ENCODE measurements at regions not wholly inside any gene's neighbourhood (a gene's known extent, or its start where the extent isn't known, plus 50 kb on each side); places are given as distances from the start of the nearest gene placed in this dataset.

DNA sequence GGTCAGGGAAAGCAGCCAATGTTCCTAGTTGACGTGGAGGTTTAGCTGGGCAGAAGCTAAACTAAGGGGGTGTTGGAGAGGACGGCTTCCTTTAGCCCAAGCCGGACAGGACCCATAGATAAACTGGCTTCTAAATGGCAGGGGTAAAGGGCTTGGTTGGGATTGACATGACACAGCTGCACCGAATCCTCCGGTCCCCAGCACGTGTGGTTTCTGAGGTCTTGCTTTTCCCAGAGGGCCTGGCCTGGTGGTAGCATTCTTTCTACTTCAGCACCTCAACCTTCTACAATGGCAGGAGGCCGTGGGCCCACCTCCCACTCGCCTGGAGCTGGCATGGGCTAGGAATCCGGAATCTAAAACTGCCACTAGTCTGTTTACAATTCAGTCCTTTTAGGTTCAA lies 163.0 kb downstream of the FGF9 start:
- no peak for DNase-seq
- H3K36me3 ChIP-seq (replicated peaks; ENCODE audit: control insufficient read depth, insufficient read depth, low read length), result no peaks in the 10 kb centered on the region
- H3K4me3 ChIP-seq (ENCODE audit: insufficient read depth, low read depth, low read length), result no peak overlapping the region
- H3K27me3 ChIP-seq (ENCODE audit: control insufficient read depth, insufficient read depth, low read length), result no peaks in the 10 kb centered on the region

DNA sequence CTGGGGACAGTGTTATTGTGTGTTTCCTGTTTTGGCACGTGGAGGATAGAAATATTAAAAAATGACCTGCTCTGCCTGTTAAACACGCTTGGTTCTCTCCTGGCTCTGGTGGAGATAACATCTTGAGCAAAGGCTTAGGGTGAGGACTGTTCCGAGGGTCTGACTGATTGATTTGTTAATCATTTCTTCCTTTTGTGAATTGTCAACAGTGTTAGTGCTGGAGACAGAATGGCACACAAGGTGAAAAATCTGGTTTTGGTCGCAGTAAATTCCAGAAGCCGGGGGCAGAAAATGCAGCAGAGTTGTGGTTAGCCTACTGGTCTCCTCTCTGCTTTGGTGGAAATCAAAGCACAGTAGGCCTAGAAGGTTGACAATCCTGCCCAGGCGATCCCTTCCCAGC lies 163.6 kb downstream of the FGF9 start:
- Histone ChIP-seq H3K36me3 (replicated peaks; ENCODE audit: control insufficient read depth, insufficient read depth, low read length) (no peaks in the 10 kb centered on the region), H3K27me3 (ENCODE audit: control insufficient read depth, insufficient read depth, low read length) (no peaks in the 10 kb centered on the region), H3K4me3 (ENCODE audit: insufficient read depth, low read depth, low read length) (no peak overlapping the region)
- no peak for DNase-seq

DNA sequence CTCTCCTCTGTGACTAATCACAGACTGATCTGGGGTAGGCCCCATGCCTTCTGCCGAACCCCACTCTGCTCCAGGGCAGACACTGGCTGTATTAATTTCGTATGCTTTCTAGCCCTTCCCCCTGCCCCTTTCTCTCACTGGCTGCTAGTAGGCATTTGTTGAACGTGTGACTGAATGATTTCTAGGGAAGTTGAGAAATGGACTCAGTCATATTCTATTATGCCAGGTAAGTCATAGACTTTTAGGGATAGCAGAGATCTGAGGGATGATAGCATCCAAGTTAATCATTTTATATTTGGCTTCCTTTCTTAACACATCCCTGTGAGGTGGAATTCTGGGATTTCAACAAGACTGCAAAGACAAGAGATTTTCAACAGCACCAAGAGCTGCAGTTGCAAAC lies 166.4 kb downstream of the FGF9 start:
- H3K27me3 ChIP-seq (ENCODE audit: control insufficient read depth, insufficient read depth, low read length), result no peaks in the 10 kb centered on the region
- DNase-seq, result no peak
- no peak overlapping the region for H3K4me3 ChIP-seq (ENCODE audit: insufficient read depth, low read depth, low read length)
- H3K36me3 ChIP-seq (replicated peaks; ENCODE audit: control insufficient read depth, insufficient read depth, low read length), result no peaks in the 10 kb centered on the region

DNA sequence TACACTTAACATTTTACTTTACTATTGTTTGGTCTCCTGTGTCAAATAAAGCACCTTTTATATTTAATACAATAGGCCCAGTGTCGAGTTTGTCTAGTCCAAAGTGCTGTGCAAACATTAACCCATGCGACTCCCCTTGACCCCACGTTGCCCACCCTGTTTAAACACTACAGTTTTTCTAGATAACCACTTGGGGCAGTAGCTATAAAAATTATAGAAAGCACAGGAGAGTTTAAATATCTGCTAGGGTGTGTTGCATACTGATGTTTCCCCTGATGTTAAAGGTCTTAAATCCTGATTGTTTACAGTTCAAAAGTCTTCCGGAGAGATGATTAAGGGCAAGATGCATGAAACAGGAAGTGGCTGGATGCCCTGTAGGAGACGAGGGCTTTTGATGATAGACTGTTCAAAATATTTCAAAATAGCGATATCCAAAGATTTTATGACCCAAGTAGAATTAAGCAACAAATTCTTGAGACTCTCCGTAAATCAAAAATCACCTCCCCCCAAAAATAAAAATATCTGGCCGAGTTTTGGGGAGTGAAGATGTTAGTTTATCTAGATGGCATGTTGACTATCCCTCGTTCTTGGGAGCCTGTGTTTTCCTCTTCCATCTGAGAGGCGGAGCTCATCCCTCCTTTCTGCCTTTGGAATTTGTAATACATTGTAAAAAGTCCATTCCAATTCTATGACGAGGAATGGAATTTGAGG lies 167.1 kb downstream of the FGF9 start:
- DNase-seq, result no peak
- Histone ChIP-seq H3K27me3 (ENCODE audit: control insufficient read depth, insufficient read depth, low read length) (no peaks in the 10 kb centered on the region), H3K36me3 (replicated peaks; ENCODE audit: control insufficient read depth, insufficient read depth, low read length) (no peaks in the 10 kb centered on the region), H3K4me3 (ENCODE audit: insufficient read depth, low read depth, low read length) (no peak overlapping the region)

DNA sequence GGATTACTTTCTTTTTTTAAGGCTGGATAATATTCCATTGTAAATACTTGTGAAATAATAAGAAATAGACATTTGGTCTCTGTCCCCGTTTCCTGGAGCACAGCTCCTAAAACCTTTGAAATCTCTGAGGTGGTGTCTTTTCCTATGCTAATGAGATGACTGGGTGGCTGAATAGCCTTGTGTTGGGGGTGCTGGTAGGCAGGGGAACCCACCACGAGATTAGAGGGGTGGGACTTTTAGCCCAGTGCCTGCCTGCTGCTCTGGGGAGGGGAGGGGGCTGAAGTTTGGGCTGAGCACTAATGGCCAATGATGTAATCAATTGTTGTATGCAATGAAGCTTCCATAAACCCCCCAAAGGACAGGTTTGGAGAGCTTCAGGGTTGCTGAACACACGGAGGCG lies 175.7 kb downstream of the FGF9 start:
- H3K36me3 ChIP-seq (replicated peaks; ENCODE audit: control insufficient read depth, insufficient read depth, low read length), result no peaks in the 10 kb centered on the region
- no peaks in the 10 kb centered on the region for H3K27me3 ChIP-seq (ENCODE audit: control insufficient read depth, insufficient read depth, low read length)
- peak; percentile 75 for DNase-seq
- H3K4me3 ChIP-seq (ENCODE audit: insufficient read depth, low read depth, low read length), result no peak overlapping the region

DNA sequence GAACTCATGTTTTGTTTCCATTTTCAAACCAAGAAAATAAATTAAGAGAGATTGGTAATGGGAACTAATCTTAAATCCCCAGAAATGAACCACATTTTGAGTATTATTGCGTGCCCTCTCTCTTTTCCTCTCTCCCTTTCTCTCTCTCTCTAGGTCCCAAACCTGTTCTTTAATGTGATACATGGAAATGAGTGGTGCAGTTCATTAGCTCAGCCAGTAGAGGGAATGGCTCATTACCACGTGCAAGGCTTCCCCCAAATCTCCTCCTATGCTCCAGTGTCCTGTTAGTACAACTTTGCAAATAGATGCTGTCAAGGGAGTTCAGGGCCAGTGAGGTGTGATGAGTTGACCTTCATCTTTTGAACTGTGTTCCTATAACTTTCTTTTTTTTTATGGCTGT lies 178.4 kb downstream of the FGF9 start:
- DNase-seq, result peak; percentile 64
- H3K4me3 ChIP-seq (ENCODE audit: insufficient read depth, low read depth, low read length), result no peak overlapping the region
- no peaks in the 10 kb centered on the region for H3K27me3 ChIP-seq (ENCODE audit: control insufficient read depth, insufficient read depth, low read length)
- H3K36me3 ChIP-seq (replicated peaks; ENCODE audit: control insufficient read depth, insufficient read depth, low read length), result no peaks in the 10 kb centered on the region

DNA sequence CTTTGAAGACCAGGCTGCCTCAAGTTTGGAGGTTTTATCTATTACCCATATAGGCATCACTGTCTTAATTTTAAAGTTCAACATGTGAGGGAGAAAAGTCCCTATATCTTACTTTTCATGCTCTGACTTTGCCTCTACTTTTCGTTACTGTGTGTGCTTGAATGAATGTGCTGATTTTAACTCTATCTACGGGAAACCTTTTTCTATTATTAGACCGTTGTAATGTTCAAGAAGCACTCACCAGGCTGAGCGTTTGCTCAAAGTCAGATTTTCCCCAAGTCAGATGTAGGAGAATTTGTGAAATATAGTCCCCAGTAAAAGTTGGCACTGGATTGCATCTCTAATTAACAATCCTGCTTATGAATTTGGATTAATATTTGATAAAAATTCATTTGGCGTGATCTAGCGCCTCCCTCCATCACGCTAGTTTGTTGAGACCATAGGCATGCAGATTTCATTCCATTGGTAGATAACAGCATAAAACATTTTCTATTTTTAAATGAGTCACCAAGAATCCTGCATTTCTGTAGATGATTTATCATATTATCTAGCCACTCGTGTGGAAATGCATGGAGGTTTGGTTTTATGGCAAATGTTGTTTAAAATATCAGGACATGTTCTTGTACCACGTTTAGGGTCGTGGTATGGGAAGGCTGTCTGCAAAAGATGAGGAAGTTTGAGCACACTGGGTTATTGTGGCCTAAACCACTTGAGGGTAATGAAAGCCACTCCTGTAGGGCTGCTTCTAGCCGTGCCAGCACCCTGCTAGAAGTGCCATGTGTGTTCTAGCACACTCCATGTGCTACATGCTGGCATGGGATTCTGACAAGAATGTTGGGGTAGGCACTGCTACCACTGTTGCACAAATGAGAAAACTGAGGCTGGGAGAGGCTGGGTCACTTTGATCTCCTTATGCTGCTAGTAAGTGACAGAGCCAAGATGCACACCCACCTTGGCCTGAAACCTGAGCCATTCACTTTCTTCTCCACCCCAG lies 179.4 kb downstream of the FGF9 start:
- Histone ChIP-seq H3K27me3 (ENCODE audit: control insufficient read depth, insufficient read depth, low read length) (no peaks in the 10 kb centered on the region), H3K36me3 (replicated peaks; ENCODE audit: control insufficient read depth, insufficient read depth, low read length) (no peaks in the 10 kb centered on the region), H3K4me3 (ENCODE audit: insufficient read depth, low read depth, low read length) (no peak overlapping the region)
- no peak for DNase-seq

DNA sequence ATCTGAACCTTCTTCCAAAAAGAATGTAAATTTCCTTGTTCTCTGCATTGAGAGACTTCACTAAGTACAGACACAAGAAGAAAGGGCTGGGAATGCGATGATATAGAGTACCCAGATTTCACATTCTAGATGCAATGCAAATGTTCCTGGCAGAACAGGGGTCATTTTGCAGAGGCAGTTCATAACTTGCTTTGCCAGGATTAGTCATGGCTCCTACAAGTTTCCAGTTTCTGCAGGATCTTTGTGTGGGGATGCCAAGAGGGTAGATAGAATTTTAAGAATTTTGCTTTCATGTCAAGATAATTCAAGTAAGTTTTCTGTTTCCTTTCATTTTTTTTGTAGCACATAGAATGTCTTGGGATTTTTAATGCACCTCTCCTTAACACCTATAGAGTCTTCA lies 181.2 kb downstream of the FGF9 start:
- no peak for DNase-seq
- no peaks in the 10 kb centered on the region for H3K36me3 ChIP-seq (replicated peaks; ENCODE audit: control insufficient read depth, insufficient read depth, low read length)
- no peaks in the 10 kb centered on the region for H3K27me3 ChIP-seq (ENCODE audit: control insufficient read depth, insufficient read depth, low read length)
- no peak overlapping the region for H3K4me3 ChIP-seq (ENCODE audit: insufficient read depth, low read depth, low read length)

DNA sequence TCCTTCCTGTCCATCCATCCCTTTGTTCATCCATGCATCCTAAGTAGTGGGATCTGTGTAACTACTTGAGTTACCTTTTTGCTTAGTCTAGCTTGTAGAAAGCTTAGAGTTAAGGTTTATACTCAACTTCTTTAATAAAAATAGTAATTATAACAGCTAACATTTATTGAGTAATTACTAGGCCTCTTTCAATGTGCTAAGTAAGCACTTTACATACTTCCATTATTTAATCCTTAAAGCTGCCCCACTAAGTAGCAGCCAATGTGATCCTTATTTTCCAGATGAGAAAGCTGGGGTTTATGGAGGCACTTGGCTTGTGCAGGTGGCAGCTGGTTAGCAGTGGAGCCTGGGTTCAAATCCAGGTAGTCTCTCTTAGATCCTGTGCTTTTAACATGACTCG lies 182.9 kb downstream of the FGF9 start:
- no peak overlapping the region for H3K4me3 ChIP-seq (ENCODE audit: insufficient read depth, low read depth, low read length)
- DNase-seq, result no peak
- H3K36me3 ChIP-seq (replicated peaks; ENCODE audit: control insufficient read depth, insufficient read depth, low read length), result no peaks in the 10 kb centered on the region
- no peaks in the 10 kb centered on the region for H3K27me3 ChIP-seq (ENCODE audit: control insufficient read depth, insufficient read depth, low read length)

DNA sequence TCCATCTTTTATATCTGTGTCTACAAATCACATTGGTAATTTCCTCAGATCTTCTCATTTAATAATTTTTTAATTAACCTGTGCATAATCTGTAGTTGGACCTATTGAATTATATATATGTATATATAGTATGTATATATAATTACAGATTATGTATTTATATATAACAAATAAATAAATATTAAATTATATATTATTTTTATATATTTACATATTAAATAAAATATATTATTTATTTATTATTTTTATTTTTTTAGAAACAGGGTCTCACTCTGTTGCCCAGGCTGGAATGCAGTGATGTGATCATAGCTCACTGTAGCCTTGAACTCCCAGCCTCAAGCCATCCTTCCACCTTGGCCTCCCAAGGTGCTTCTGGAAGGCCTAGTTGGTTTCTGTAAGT lies 197.9 kb downstream of the FGF9 start:
- Histone ChIP-seq H3K36me3 (replicated peaks; ENCODE audit: control insufficient read depth, insufficient read depth, low read length) (no peaks in the 10 kb centered on the region), H3K27me3 (ENCODE audit: control insufficient read depth, insufficient read depth, low read length) (no peaks in the 10 kb centered on the region), H3K4me3 (ENCODE audit: insufficient read depth, low read depth, low read length) (no peak overlapping the region)
- DNase-seq, result no peak

DNA sequence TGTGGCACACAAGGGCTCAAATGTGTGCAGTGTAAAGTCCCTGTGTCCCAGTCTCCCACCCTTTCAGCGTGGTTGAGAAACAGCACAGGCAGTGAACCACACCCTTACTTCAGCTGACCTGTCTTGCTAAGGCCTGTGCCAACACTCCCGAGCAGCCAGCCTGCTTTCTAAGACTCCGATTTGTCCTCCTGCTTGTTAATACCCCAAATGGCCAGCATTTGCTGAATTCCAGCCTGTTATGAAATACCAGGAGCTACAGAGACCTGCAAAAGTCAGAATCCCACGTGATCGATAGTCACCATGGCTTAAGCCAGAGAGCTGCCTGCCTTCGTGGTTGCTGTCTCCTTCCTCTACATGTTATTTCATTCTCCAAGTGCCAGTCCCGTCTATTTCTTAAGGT lies 200.5 kb downstream of the FGF9 start:
- no peaks in the 10 kb centered on the region for H3K36me3 ChIP-seq (replicated peaks; ENCODE audit: control insufficient read depth, insufficient read depth, low read length)
- no peak overlapping the region for H3K4me3 ChIP-seq (ENCODE audit: insufficient read depth, low read depth, low read length)
- no peak for DNase-seq
- no peaks in the 10 kb centered on the region for H3K27me3 ChIP-seq (ENCODE audit: control insufficient read depth, insufficient read depth, low read length)

DNA sequence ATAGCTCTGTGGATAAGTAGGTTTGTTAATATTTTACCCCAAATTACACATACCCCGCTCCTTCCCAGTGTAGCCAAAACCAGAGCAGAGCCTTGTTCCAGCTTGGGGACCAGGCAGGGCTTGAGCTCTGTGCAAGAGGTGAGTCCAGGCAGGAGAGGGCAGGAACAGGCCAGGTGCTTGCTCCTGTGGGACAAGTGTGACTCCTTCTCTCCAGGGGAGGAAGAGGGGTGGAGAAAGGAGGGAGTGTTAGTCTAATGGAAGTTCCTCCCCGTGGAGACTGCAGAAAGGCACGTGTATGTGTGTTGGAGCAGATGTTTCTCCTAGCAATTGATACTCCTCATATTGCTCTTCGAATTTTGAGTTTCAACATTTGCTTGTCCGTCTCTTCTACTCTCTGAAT lies 201.0 kb downstream of the FGF9 start:
- Histone ChIP-seq H3K4me3 (ENCODE audit: insufficient read depth, low read depth, low read length) (no peak overlapping the region), H3K27me3 (ENCODE audit: control insufficient read depth, insufficient read depth, low read length) (no peaks in the 10 kb centered on the region), H3K36me3 (replicated peaks; ENCODE audit: control insufficient read depth, insufficient read depth, low read length) (no peaks in the 10 kb centered on the region)
- DNase-seq, result no peak

DNA sequence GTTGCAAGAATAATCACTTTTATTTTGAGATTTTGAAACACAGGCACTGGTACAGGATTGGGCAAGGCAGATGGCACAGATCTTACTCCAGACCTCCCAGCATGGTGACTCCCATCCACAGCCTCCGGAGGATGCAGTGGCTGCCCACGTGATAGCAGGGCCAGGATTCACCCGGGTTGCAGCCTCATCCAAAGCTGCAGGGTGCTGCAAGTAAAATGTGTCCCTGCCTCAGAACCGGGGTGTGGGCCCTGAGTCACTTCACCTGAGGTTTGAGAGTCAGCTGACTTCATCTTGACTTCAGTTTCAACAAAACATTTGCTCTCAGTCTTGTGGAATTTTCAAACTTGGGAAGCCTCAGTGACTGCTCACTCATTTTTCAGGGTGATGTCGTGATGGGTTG lies 201.9 kb downstream of the FGF9 start:
- Histone ChIP-seq H3K27me3 (ENCODE audit: control insufficient read depth, insufficient read depth, low read length) (no peaks in the 10 kb centered on the region), H3K4me3 (ENCODE audit: insufficient read depth, low read depth, low read length) (no peak overlapping the region), H3K36me3 (replicated peaks; ENCODE audit: control insufficient read depth, insufficient read depth, low read length) (no peaks in the 10 kb centered on the region)
- no peak for DNase-seq

DNA sequence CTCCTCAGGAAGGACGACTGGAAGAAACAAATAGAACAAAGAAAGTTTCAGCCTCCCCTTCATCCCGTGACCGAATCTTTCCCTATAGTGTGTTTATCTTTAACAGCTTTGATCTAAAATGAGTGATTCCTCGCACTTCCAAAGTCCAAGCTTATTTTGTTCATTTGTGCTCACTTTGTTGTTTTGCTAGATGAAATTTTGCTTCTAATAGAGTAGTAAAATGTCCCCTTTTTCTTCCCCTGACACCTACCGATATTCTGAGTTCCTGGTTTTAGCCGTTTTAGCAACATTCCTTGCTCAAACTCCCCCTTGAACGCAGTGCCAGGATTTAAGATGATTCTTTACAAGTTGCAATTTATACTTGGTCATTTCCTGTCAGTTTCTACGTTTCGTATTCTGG lies 204.2 kb downstream of the FGF9 start:
- Histone ChIP-seq H3K4me3 (ENCODE audit: insufficient read depth, low read depth, low read length) (no peak overlapping the region), H3K36me3 (replicated peaks; ENCODE audit: control insufficient read depth, insufficient read depth, low read length) (no peaks in the 10 kb centered on the region), H3K27me3 (ENCODE audit: control insufficient read depth, insufficient read depth, low read length) (no peaks in the 10 kb centered on the region)
- DNase-seq, result no peak

DNA sequence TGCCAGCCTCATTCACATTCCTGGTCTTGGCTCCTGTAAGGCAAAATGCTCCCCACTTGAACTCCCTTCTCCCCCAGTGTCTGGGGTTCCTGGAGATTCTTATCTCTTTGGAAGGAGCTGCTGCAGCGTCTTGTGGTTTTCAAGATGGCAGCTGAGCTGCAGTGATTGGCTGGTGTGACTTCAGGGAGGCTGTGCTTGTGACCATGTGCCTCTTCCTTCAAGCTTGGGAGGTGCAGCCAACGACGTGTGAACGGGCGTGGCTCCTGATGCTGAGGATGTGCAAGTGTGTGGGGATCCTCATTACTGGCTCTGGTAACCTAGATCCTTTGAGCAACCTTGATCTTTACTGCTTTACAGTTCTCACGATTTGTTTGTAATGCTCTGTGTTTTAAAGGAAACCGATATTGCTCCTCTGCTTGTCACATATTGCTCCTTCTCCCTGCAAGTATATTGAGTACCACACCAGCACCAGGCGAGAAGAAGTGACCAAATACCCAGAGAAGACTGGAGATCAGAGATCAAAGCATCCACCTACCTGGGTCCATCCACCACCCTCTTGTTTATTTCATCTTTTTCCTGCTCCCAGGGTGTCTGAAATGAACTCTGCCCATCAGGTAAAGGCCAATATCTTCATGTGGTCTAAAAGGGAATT lies 208.5 kb downstream of the FGF9 start:
- no peak for DNase-seq
- H3K27me3 ChIP-seq (ENCODE audit: control insufficient read depth, insufficient read depth, low read length), result no peaks in the 10 kb centered on the region

More for the DNA sequence above, 208.5 kb downstream of the FGF9 start:
- no peak overlapping the region for H3K4me3 ChIP-seq (ENCODE audit: insufficient read depth, low read depth, low read length)
- no peaks in the 10 kb centered on the region for H3K36me3 ChIP-seq (replicated peaks; ENCODE audit: control insufficient read depth, insufficient read depth, low read length)
